GM18907 (cell line): ENCODE measurements at regions not wholly inside any gene's neighbourhood (a gene's known extent, or its start where the extent isn't known, plus 50 kb on each side); places are given as distances from the start of the nearest gene placed in this dataset.

Experiments used
- ATAC-seq: cut with Tn5 transposase; IDR thresholded peaks from one replicate; pipeline ENCODE4 v1.9.1; 2021; ENCODE audit warnings: mild to moderate bottlenecking, moderate library complexity; ENCODE audit not compliant: unreplicated experiment

DNA sequence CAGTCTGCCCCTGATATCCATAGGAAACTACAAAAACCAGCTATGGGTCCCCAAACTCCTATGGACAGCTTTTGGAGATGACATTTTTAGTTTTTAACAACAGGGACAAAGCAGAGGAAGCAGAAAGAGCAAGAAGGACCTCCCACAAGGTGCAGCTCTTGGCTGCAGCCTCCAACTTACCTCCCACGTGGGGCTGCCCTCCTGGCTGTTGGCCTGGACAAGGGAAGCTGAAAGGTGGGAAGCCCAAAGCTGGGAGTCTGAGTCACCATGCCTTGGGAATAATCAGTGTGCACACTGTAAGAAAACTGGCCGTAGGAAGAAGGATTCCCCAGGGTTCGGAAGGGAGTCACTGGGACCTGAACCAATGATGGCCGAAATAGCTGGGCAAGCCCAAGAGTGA lies 51.8 kb upstream of the PAX1 start:
- ATAC-seq: no peak

DNA sequence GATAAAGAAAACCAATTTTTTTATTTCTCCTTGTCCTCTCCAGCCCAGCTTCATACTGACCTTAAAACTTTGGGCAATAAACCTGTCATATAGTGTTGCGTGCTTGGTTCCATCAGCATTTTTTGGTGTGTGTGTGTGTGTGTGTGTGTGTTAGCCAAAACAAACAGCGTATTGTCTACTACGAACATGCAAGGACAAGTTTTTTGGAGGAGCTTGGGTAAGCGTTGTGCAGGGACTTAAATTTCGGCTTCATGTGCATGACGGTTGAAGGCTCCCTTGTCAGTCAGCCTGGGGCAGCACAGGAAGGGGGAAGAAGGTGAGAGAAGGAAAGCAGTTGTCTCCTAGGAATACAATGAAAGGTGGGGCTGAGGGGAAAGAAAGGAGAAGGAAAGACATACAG lies 62.0 kb upstream of the PAX1 start:
- no peak for ATAC-seq

GRCh38 chr20:21640556-21640955 lies 64.9 kb upstream of the PAX1 start:
- ATAC-seq: no peak

GRCh38 chr20:21633829-21634228 lies 71.6 kb upstream of the PAX1 start:
- ATAC-seq: no peak

DNA sequence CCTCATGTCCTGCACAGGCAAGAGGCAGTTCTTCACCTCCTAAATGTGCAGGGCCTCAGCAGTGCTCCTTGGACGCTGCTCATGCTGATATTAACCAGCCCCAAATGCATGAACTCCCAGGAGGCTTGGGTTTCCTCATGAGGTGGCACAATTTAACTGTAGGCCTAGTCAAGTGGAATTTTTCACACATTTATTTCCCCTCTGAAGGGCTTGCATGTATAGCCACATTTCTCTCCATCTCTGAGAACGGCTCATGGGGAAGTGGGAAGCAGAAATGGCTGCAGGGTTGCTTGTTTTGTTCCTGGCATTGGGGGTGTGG lies 72.8 kb upstream of the PAX1 start:
- no peak for ATAC-seq

DNA sequence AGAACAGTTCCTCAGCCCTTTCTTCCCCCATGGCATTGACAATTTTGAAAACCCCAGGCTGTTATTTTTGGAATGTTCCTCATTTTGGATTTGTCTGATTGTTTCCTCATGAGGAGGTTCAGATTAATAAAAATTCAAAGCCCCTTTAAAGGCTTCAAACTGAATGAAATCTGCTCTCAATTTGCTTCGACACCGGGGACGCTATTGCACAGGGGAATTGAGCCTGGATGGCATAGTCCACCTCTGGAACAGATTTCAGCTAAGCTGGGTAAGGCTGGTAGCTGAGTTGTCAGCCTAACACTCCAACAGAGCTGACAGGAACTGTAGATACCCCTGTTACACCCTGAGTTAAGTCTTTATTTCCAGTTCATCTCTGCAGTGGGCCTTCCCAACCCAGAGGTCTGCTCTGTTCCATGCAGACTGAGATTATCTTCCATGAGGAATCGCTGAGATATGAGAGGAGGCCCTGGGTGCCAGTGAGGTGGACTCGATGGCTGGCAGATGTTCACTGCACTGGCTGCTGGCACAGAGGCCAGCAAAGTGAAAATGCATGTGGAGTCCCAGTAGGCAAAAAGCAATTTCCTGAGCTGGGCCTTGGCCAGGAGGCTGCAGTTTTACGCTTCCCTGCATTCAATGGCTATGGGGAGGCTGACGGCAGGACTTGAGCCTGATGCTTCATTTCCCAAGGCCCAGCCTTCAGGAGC lies 73.3 kb upstream of the PAX1 start:
- ATAC-seq: no peak

DNA sequence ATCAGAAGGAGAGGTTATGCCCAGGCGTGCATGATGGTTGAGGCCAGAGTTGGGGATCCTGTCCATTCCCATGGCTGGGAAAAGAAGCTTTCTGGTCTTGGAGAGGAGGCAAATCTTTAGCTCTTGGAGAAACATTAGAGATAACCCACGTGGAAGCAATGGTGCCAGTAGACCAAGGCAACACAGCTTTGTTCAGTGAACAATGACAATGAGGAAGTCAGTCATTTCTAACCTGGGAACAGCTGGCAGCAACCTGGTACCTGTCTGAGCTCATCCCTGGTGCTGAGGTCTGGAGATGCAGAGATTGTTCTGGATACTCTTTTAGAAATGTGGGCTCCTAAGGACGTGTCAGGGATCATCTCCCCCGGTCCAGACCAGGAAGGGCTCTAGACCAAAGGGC lies 76.7 kb upstream of the PAX1 start:
- ATAC-seq: no peak

DNA sequence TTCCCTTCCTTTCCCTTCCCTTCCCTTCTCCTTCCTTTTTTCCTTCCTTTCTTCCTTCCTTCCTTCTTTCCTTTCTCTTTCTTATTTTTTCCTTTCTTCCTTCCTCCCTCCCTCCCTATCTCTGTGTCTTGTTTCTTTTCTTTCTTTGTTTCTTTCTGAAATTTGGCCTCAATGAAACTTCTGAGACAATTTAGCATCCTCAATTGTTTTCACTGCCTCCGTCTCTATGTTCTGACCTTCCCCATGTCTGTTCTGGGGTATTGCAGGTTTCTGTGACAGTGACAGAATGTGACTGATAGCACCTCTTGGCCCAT lies 81.7 kb upstream of the PAX1 start:
- no peak for ATAC-seq

DNA sequence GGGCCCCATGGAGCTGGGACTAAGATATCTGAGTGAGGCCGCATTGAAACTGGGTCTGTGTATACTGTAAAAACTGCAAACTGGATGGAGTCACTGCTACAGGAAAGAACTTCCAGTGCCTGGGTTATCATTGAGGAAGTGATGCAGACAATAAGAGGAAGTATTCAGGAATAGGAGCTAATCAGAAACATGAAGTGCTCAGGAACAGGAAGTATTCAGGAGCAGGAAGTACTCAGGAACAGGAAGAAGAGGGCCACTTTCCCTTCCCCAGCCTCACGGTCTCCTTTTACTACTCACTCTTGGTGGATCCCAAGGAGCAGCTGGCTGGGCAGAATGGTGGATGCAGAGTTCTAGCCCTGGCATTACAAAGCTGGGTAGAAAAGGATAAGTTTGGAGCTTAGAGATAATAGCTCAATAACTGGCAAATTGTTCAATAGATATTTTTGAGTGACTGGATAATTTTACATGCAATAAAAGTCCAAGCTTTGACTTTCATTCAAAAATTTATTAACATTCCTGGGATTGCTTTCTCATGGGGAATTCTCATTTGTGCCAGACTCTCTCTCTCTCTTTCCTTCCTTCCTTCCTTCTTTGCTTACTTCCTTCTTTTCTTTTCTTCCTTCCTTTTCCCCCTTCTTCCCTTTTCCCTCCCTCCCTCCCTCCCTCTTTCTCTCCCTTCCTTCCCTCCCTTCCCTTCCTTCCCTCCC lies 82.2 kb upstream of the PAX1 start:
- no peak for ATAC-seq

GRCh38 chr20:21622097-21622857 lies 83.2 kb upstream of the PAX1 start:
- no peak for ATAC-seq

DNA sequence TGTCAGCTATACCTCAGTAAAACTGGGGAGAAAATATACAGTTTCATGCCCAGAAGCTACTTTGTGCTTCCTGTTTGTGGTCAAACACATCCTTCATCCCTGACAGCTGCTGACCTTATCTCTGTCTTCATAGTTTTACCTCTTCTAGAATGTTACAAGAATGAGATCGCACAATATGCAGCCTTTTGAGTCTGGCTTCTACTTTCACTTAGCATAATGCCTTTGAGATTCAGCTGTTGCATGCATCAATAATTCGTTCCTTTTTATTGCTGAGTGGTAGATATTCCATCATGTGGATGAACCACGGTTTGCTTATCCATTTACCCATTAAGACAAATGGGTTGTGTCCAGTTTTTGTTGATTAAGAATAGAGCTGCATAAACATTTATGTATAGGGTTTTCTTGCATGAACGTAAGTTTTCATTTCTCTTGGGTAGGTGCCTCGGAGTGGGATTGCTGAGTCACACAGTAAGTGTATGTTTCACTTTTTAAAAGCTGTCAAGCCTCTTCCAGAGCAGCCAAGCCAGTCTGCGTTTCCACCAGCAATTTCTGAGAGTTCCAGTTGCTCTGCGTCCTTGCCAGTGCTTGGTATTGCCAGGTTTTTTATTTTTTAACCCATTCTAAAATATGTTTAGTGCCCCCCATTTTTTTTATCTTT lies 86.6 kb upstream of the PAX1 start:
- no peak for ATAC-seq

- ATAC-seq: peak; percentile 87
Measured at GRCh38 chr20:21615617-21616080, 89.8 kb upstream of the PAX1 start.

DNA sequence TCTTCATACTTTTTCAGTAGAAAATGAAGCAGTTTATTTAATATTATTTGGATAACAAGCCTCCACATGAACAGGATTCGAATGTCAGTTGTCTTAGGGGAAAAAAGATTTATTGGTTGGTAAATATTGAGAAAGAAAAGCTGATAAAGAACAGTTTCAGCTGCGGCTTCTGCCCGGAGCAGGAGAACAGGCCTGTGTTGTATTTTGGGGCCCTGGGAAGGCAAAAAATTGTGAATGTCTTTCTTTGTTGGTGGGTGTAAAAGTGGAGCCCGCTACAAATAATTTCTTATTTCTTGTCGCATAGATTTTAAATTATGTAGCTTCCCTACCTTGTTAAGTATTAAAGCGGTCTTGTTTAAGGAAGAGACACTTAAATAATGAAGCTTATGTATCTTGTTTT lies 90.5 kb upstream of the PAX1 start:
- no peak for ATAC-seq

- ATAC-seq: no peak
Measured at GRCh38 chr20:21613512-21613911, 92.0 kb upstream of the PAX1 start.

DNA sequence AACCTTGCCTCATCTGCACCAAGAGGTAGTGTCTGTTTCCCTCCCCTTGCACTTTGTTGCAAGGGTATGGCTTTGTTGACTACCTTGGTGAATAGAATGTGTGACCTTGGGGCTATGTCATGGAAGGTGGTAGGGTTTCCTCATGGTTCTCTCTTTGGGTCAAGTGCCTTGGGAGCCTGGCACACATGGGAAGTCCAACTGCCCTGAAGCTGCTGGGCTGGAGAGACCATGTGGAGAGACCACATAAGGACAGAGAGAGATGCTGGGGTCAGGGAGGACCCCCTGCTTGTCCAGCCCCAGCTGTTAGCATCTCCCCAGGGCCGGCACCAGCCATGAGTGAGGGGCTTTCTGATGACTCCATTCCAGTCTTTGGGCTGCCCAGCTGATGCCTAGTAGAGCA lies 95.5 kb upstream of the PAX1 start:
- ATAC-seq: no peak

DNA sequence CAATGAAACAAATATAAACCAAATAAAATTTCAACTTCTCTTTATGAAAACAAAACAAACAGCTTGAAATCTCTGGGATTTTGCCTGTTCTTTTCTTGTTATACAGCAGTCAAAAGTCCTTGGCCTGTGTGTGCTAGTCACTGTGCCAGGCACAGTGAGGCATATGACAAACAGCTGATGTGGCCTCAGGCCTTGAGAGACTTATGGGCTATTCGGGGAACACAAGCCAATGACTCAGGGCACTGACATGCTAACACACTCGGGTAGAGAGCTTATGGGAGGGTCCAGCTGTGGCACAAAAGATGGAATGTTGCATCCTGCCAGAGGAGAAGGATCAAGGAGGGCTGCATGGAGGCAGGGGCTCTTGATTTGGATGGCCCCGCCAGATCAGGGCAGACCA lies 95.4 kb upstream of the NKX2-2 start:
- ATAC-seq: no peak

DNA sequence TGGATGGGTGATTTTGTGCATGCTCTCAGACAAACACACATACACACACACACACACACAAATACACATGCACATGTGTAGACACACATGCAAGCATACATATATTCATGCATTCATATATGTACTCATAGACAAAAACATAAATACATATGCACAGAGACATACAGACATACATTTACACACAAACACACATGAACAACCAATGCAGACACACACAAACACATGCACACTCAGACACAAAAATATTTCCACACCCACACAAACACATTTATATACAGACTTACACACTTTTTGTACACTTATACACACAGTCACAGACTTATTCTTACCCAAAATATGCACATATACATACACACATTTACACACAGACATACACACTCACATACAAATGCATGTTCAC lies 94.9 kb upstream of the NKX2-2 start:
- no peak for ATAC-seq

DNA sequence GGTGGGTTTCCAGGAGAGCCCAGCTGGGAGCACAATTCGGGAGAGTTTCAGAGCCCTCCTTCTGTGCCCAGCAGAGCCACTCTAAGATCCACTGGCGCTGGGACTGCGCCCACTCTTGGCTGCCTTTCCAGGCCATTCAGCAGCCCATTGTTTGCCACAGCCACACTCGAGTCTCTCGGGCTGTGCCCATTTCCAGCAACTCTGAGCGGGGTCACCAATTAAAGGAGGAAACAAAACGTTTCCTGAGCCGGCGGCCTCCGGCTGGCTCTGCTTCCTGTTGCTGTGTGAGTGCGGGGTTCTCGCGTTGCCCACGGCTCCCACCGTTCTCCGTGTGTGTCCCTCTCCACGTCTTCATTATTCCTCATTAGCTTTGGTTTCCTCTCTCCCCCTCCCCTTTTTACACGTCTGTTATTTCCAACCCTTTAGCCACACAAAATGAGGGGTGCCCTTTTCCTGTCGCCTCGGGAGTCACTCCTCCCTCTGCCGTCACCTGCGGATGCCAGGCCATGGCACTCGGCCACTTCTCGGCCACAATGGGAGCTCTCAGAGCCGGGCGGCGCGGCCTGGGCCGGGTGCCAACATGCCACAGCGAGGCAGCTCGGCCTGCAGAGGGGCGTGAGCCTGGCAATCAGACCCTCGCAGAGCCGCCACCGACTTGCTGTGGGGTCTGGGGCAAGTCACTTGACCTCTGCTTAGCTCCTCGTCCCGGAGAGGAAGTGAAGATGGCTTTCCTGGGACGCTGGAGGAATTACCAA lies 94.3 kb upstream of the NKX2-2 start:
- no peak for ATAC-seq

DNA sequence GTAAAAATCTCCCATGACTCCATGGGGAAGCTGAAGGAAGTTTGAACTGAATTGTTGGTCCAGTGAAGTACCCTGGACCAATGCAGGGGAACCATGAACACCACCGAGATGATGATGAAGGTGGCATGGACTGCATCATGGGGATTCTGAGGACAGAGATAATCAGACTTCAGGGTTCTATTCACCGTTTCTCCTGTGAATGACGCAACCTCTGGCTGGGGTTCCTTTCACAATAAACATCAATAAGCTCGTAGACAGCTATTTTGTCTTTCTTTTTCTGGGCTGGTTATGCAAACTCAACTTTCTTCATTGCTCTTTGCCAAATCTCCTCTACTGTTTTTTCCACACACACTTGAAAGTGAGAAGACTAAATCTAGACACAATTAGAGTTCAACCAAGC lies 87.9 kb upstream of the NKX2-2 start:
- ATAC-seq: no peak

GRCh38 chr20:21586682-21587081 lies 72.8 kb upstream of the NKX2-2 start:
- ATAC-seq: no peak
